Hypothalamus (tissue), 51 donors: ENCODE measurements at regions not wholly inside any gene's neighbourhood (a gene's known extent, or its start where the extent isn't known, plus 50 kb on each side); places are given as distances from the start of the nearest gene placed in this dataset.
"Not testable (repeated sequence)": the region's sequence is repeated elsewhere in the genome, so short reads cannot be mapped to it uniquely, and the experiment has no call there.

Source experiments
- DNase-seq, 51 donors: peaks; one replicate each; lab custom pipeline; 2025; lab: John Stamatoyannopoulos, UW

- DNase-seq: no peak
Observed at GRCh38 chr1:99533909-99534637, 111.8 kb upstream of the PALMD start.

DNA sequence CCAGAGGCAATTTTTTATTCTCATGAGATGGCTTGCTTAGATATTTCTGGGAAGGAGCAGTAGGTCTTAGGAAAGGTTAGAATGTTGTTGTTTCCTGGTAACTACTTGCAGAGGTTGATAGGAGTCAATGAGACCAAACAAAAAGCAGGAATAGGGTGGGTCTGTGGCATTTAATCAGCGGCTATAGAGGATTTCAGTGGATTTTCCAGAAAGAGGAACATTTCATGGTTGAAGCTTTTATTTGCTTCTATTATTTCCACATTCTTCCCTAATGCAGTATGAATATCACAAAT is 111.3 kb upstream of the PALMD start:
- DNase-seq: no peak

DNA sequence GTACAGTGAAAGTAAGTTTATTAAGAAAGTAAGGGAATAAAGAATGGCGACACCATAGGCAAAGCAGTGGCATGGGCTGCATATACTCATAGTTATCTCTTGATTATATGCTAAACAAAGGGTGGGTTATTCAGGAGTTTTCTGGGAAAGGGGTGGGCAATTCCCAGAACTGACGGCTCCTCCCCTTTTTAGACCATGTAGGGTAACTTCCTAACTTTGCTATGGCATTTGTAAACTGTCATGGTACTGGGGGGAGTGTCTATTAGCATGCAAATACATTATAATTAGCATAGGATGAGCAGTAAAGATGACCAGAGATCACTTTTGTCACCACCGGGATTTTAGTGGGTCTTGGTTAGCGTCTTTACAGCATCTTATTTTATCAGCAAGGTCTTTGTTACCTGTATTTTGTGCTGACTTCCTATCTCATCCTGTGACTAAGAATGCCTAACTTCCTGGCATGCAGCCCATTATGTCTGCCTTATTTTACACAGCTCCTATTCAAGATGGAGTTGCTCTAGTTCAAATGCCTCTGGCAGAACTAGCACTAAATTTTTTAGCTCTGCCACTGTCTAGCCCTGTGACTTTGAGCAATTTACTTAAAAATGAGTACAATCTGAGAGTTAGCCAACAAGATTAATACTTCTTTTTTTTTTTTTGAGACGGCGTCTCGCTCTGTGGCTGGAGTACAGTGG is 110.3 kb upstream of the PALMD start:
- no peak for DNase-seq

- DNase-seq: no peak
Observed at GRCh38 chr1:99537886-99538617, 107.9 kb upstream of the PALMD start.

DNA sequence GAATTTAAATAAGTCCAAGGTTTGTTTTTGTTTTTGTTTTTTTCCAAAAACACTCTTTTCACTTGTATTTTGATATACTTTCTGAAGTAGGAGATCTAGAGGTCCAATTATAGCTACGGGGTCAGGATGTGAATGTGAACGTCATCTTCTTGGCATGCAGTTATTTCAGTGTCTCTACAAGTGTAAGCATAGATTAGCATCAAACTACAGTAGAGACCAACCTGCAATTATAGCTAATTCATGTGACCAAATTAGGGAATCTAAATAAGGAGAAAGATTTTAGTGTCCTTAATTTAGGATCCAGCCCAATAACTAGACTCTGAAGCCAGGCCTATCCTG is 107.3 kb upstream of the PALMD start:
- DNase-seq: no peak

DNA sequence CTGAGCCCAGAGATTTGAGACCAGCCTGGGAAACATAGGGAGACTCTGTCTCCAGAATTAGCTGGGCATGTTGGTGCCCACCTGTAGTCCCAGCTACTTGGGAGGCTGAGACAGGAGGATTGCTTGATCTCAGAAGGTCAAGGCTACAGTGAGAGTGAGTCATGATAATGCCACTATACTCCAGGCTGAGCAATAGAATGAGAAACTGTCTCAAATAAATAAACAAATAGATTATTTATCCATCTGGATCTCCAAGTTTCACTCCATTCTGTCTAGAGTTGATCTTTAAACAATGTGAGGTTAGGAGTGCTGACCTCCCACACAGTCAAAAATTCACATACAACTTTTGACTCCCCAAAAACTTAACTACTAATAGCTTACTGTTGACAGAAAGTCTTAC is 106.8 kb upstream of the PALMD start:
- DNase-seq: no peak

DNA sequence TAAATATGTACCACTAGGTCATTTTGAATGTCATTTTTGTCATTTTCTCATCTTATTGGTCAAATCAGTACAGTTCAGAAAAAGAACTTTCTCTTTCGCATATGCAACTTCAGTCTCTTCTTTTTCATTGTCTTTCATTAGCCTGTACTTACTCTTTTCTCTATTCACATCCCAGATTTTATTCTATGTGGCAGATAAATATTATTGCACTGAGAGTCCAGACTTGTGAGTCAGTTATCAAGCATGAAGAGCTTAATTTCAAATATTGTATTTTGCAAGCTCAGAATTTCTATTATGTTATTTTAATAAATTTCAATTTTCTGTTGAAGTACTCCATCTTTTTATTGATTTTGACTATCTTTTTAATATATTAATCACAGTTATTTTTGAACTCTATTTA is 105.2 kb upstream of the PALMD start:
- DNase-seq: no peak

DNA sequence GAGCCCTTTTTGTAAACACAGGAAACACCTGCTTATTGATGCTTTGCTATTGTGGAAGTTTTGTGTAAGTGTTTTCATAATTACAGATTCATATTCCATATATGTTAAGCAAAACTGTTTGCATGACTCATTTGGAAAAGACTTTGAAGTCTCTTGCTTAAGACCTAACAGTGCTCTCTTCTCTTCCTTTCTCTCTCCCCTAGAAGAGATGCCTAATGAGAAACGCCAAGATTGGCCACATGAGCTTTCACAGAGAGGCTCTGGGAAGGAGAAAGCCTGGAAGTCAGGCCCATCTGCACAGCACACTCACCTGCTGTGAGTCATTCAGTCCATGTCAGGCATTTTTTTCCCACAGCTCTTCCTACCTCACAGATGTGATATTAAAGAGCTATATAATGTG is 101.6 kb upstream of the PALMD start:
- no peak for DNase-seq

DNA sequence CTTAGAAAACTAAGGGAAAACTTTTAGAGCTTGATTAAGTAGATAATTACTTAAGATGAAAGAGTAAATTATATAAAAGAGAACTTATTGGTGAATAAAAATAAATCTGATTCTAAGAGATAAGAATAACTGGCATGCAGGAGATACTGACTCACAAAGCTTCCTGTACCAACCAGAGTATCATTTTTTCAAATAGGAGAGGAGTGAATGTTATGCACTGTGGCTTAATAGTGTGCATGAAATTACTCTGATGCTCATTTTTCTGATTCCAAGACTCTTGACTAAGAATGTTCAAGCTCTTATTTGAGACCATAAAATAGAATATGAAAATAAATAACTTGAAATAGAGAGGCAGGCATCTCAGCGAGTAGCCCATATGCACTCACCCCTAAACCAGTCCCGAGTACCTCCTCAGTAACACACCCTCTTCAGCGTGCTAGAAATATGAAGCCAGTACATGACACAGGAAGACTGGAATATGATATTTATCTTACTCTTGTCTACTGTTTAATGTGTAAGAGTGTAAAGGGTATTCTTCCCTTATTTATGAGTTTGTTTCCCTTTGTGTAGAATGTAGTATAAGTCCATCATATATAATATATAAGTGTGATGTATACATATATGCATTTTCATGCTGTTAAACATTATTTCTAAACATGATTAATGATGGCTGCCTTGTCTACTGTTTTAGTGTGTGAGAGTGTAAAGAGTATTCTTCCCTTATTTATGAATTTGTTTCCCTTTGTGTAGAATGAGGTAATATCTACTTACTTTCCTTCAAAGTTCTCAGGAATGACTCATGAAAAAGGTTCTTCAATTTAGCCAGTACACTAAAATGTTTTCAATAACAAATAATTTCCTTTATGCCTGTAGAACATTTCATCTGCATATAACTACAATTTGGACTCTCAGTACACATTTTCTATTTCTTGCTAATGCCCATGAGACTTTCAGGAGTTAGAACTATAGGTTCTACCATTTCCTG is 99.2 kb upstream of the PALMD start:
- no peak for DNase-seq

DNA sequence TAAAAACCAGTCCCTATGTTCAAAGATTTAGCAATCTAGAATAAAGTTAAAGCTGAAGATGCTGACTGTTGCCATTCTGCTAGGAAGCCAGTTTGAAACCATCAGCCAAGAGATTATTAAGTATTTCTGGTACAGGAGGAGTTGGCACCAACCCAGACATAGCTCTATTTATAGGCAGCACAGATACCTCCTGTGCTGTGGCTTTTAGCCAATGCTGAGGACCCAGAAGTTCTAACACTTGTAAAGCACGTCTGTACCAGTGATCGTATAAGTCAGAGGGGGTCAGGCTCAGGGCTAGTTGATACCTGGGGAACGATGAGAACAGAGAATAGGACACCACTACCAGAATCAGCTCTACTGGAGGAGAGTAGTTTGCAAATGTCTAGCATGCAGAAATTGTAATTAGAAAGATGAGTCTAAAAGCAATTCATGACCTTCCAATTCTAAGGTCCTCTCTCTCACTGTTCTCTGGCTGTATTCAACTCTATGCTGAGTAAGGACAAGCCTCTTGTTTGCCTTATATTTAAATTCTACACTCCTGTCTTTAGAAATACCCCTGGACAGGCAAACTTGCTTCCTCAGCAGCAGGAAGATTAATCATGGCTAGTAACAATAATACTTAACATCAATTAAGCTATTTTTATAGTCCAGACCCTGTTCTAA is 96.8 kb upstream of the PALMD start:
- no peak for DNase-seq

DNA sequence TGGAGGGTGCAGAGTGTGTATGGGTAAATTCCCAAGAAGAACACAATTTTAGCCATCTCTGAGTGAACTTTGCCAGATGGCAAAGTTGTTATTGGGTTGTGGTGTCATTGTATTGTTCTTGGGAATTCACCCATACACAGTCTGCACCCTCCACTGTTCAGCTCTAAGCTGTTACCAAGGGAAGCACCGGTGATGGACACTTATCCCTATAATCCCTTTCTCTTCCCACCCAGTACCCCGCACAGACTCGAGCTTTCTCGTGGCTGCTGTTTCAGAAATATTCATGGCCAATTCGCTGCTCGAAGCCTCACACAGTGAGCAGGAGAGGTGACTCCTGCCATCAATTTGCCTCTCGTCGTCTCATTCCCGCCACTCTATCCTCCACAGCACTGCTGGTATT is 95.7 kb upstream of the PALMD start:
- DNase-seq: no peak

DNA sequence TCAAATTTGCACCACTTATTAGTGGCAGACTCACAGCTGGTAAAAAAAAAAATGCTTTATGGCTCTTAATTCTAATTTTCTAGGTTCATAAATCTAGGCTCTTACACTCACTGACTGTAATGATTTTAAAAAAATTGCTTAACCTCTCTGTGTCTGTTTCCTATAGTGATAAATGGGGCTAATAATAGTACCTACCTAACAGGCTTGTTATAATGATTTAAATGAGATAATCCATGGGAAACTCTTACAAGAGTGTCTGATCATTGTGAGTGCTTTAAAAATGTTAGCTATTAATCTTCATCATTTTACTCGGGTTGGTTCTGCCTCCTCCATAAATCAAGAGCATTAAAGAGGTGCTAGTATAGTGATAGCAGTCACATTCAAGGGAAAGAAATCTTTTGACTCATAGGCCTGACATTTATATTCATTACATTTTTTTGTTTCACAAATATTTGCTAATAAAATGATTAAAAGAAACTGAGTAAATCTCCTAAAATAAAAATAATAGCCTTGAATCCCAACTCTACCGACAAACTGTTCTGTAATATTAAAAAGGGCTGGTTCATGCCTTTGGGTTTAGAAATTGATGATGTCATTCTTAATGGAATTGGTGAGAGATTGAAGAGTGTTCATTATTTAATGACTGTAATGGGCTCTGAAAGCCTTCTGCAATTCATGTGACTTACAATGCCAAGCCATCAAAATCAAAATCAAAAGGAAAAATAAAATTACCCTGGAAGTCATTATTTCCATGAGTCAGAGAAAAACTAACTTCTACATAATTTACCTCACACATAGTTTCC is 93.9 kb upstream of the PALMD start:
- DNase-seq: no peak

DNA sequence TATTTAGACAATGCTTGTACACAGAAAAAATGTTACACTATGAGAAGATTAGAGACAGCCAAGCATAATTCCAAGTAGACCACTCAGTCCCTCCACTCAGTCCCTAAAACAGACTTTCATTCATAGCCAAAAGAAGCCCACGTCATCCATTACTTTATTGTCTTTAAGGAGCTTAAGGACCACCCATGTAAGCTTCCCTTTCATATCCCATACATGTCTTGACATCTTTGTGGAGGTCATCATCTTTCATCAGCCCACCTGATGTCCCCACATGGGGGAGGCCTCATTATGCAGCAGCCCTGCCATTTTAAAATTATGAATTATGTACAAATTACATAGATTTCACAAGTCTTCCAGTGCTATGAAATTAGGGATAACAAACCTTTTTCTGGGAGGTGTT is 92.6 kb upstream of the PALMD start:
- no peak for DNase-seq

DNA sequence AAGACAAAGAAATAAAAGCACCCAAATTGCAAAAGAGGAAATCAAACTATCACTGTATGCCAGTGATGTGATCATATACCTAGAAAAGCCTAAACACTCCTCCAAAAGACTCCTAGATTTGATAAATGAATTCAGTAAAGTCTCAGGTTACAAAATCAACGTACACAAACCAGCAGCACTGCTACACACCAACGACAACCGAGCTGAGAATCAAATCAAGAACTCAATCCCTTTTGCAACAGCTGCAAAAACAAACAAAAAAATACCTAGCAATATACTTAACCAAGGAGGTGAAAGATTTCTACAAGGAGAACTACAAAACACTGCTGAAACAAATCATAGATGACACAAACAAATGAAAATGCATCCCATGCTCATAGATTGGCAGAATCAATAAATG is 92.1 kb upstream of the PALMD start:
- DNase-seq: not testable (repeated sequence)

DNA sequence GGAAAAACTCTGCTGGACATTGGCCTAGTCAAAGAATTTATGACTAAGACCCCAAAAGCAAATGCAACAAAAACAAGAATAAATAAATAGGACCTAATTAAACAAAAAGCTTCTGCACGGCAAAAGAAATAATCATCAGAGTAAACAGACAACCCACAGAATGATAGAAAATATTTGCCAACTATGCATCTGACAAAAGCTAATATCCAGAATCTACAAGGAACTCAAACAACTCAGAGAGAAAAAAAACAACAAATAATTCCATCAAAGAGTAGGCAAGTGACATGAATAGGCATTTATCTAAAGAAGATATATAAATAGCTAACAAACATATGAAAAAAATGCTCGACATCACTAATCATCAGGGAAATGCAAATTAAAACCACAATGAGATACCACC is 91.2 kb upstream of the PALMD start:
- DNase-seq: no peak

GRCh38 chr1:99557546-99558202 is 88.2 kb upstream of the PALMD start:
- DNase-seq: no peak

DNA sequence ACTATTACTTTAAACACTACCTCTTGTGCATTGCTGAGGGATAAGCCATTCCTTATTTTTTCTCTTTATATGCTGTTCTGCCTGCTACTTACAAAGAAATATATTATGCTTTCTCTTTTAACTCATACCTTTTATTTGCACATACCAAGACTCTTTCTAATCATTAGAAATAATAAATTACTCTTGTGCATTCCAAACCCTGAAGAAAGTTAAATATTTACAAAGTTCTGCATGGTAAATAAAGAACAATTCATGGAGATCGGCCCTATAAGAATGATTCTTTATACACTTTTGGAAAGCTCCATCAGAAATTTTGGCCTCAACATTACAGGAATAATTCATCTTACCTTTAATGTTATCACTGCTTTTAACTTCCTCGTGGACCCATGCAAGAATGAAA is 86.7 kb upstream of the PALMD start:
- no peak for DNase-seq

GRCh38 chr1:99560207-99561040 is 85.5 kb upstream of the PALMD start:
- DNase-seq: no peak
